Activated T-cell treated with anti-CD3 and anti-CD28 coated beads, Interleukin-2, amount 50 U/mL, for 1 hour (primary cell): ENCODE measurements at regions not wholly inside any gene's neighbourhood (a gene's known extent, or its start where the extent isn't known, plus 50 kb on each side); places are given as distances from the start of the nearest gene placed in this dataset.

Experiments
- DNase-seq: peaks from one replicate; pipeline ENCODE4 v3.0.0-alpha.2; 2020

GRCh38 chr10:28054228-28054860, 55.5 kb upstream of the ODAD2 start:
- DNase-seq = no peak

- no peak for DNase-seq
Observed at GRCh38 chr10:28049286-28049685, 50.4 kb upstream of the ODAD2 start.
